ENCODE measurements at regions not wholly inside any gene's neighbourhood (a gene's known extent, or its start where the extent isn't known, plus 50 kb on each side); places are given as distances from the start of the nearest gene placed in this dataset.

- 81% methylated on average over 9 of the region's 9 CpGs for WGBS
- Histone ChIP-seq H3K4me3 (ENCODE audit: low read depth in 1 of 3, low read length in 3 of 3) (no peak overlapping the region), H3K27me3 (ENCODE audit: control insufficient read depth in 4 of 4, insufficient read depth in 4 of 4, low read length in 3 of 4) (no peaks in the 10 kb centered on the region), H3K36me3 (ENCODE audit: control insufficient read depth in 4 of 4, insufficient read depth in 3 of 4, low read depth in 1 of 4, low read length in 3 of 4) (no peaks in the 10 kb centered on the region), H3K4me1 (ENCODE audit: control insufficient read depth in 4 of 4, insufficient read depth in 4 of 4, low read length in 3 of 4) (no peaks in the 10 kb centered on the region), H3K27ac (ENCODE audit: low read depth in 1 of 2, low read length in 2 of 2) (no peak overlapping the region), H3K9ac (ENCODE audit: low read depth in 1 of 2, low read length in 2 of 2) (no peak overlapping the region), H3K9me3 (ENCODE audit: control insufficient read depth in 4 of 4, low read length in 3 of 4) (no peaks in the 10 kb centered on the region)
- DNase-seq (ENCODE audit: low spot score) = no peak
- TF ChIP-seq EGR1 (IDR thresholded peaks at IDR 0.05; ENCODE audit: low read depth in 2 of 2) (no peak), RAD21 (IDR thresholded peaks at IDR 0.05) (no peak)
These were observed 232.3 kb downstream of the OSR1 start for GRCh38 chr2:19125901-19126680.

GRCh38 chr2:19124135-19124534 lies 234.3 kb downstream of the OSR1 start:
- no peaks in the 10 kb centered on the region for H3K36me3 ChIP-seq (ENCODE audit: control insufficient read depth in 4 of 4, insufficient read depth in 3 of 4, low read depth in 1 of 4, low read length in 3 of 4)
- 76% methylated on average over 5 of the region's 5 CpGs for WGBS
- H3K4me1 ChIP-seq (ENCODE audit: control insufficient read depth in 4 of 4, insufficient read depth in 4 of 4, low read length in 3 of 4) = no peaks in the 10 kb centered on the region
- no peak overlapping the region for H3K9ac ChIP-seq (ENCODE audit: low read depth in 1 of 2, low read length in 2 of 2)
- no peak for DNase-seq (ENCODE audit: low spot score)
- no peaks in the 10 kb centered on the region for H3K27me3 ChIP-seq (ENCODE audit: control insufficient read depth in 4 of 4, insufficient read depth in 4 of 4, low read length in 3 of 4)
- no peak overlapping the region for H3K27ac ChIP-seq (ENCODE audit: low read depth in 1 of 2, low read length in 2 of 2)
- no peak overlapping the region for H3K4me3 ChIP-seq (ENCODE audit: low read depth in 1 of 3, low read length in 3 of 3)
- no peaks in the 10 kb centered on the region for H3K9me3 ChIP-seq (ENCODE audit: control insufficient read depth in 4 of 4, low read length in 3 of 4)
- no peak for TF ChIP-seq CTCF (IDR thresholded peaks at IDR 0.05; ENCODE audit: low read depth, low read length, missing input control)
- no peak for TF ChIP-seq FOXA1 (IDR thresholded peaks at IDR 0.05)
- no peak for TF ChIP-seq RXRA (IDR thresholded peaks at IDR 0.05)
- TF ChIP-seq HNF4A (conservative IDR thresholded peaks at IDR 0.05) = no peak
- no peak for TF ChIP-seq HNF4G (IDR thresholded peaks at IDR 0.05)
- no peak for TF ChIP-seq MAX (IDR thresholded peaks at IDR 0.05)
- no peak for TF ChIP-seq EGR1 (IDR thresholded peaks at IDR 0.05; ENCODE audit: low read depth in 2 of 2)
- no peak for TF ChIP-seq RAD21 (IDR thresholded peaks at IDR 0.05)
- no peak for TF ChIP-seq REST (IDR thresholded peaks at IDR 0.05)
- no peak for TF ChIP-seq YY1 (IDR thresholded peaks at IDR 0.05)
- TF ChIP-seq NR2F2 (IDR thresholded peaks at IDR 0.05) = no peak
- TF ChIP-seq FOXA2 (IDR thresholded peaks at IDR 0.05) = no peak
- TF ChIP-seq ZBTB33 (IDR thresholded peaks at IDR 0.05) = no peak
- no peak for TF ChIP-seq GABPA (IDR thresholded peaks at IDR 0.05 in 1 of 2, conservative IDR thresholded peaks at IDR 0.05 in 1 of 2)
- TF ChIP-seq TAF1 (conservative IDR thresholded peaks at IDR 0.05) = no peak
- TF ChIP-seq SP1 (IDR thresholded peaks at IDR 0.05) = no peak
- no peak for TF ChIP-seq ATF3 (IDR thresholded peaks at IDR 0.05)
- no peak for TF ChIP-seq JUND (IDR thresholded peaks at IDR 0.05)

All from liver (tissue), 8 donors.